GM21423 (cell line): ENCODE measurements at regions not wholly inside any gene's neighbourhood (a gene's known extent, or its start where the extent isn't known, plus 50 kb on each side); places are given as distances from the start of the nearest gene placed in this dataset.

ENCODE experiments used
- ATAC-seq: cut with Tn5 transposase; IDR thresholded peaks from one replicate; pipeline ENCODE4 v1.9.1; 2021; ENCODE audit warnings: mild to moderate bottlenecking, moderate library complexity; ENCODE audit not compliant: unreplicated experiment

GRCh38 chr13:34430294-34430693 is 511.8 kb upstream of the NBEA start:
- no peak for ATAC-seq

- no peak for ATAC-seq
Observed at GRCh38 chr13:34431827-34432581, 510.1 kb upstream of the NBEA start.

DNA sequence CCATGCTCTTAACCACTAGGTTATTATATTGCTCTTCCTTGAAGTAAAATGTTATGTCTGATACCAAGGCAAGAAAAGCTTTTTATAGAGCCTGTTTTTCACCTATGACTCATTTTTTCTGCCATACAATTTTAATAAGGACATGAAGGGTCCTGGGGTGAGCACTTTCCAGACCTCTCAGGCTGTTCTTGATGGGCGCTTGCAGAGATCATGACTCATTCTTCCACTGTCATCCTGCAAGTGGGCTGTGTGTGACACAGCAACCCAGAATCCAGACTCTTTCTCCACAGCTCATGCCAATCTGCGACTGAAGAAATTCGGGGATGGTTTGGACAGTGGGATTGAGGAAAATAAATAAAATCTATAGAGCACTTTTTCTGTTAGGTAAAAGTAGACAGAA is 506.7 kb upstream of the NBEA start:
- ATAC-seq = no peak

DNA sequence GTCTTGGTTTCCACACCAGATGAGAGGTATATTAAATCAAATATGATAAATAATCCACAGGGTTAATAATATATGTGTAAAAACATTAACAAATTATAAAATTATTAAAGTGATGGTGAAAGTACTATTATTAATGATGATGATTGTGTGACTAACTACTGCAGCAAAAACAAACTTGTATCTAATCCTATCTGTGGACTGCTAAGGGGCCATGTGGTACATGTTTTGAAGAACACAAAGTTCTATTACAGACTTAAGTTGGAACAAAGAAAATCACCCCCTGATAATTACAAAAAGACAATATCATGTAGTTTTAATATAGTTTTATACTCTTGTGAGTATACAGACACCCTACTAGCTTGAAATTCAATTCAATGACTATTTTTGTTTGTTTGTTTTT is 504.2 kb upstream of the NBEA start:
- ATAC-seq = no peak

DNA sequence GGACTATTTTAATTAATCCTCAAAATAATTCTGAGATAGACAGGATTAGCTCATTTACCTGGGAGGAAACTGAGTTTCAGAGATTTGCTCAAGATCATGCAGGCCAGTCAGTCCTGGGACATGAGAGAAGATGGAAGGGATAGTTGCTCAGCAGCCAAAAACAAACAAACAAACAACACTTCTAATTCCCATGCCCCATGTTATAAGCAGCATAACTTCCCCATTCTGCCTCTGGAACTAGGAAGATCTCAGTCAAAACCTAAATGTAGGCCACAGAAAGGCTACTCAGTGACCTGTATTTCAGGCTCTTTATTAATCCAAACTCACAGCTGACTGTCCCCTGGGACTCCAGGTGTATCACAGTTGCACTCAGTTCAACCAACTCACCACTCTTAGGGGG is 489.2 kb upstream of the NBEA start:
- ATAC-seq = no peak

DNA sequence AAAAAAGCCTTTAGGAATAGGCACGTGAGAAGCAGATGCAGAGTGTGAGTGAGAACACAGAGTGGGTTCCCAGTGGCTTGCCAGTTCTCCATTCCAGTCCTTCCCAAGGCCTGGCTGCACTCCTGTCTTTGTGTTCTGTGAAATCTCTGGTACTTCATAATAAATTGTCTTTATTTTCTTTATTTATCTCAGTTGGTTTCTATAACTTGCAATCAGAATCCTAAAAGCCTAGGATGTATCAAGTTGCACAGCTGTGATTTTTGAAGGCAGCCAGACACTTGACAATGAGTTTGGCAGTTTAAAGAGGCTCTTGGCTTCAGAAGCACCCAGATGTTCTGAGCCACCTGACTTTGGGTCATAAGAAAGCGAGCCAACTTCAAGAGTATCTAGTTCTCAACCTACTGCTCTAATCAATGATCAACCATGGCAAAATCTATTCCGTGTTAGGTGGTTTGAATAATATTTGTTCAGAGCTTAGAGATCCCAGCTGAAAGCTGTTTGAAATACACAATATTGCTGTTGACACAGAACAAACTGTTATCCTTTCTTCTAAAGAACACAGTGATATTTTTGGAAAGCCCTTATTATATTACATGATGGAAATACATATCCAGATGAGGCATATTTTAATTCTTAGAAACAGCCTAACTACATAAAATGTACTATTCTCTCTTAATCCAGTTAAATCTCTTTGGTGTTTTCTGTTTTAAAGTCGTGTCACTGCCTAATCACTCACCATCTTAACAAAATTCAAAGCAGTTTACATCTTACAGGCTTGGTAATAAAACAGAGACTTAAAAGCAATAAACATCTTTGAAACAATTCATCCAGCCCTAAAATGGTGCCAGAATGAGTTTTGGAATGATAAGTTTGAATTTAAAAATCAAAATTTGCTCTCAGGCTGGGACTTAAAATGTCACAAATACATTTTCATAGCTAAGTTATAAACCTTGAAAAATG is 483.0 kb upstream of the NBEA start:
- ATAC-seq = no peak

DNA sequence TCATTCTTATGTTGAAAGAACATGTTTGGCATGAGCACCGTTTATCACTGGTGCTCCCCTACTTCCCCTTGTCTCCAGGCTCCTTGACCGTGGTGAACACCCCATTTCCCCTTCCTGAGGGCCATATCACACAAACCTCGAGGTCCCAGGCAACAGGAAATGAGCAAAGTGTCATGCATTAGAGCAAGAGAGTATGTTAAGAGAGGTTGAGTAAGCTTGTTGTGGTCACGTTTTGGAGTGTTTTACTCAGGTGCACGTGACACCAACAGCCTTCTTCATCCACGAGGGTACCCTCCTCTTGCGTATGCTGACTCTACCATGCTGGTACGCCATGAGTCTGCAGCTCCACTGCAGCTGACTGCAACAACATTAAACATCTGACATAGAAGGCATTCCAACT is 482.2 kb upstream of the NBEA start:
- no peak for ATAC-seq

GRCh38 chr13:34462843-34463242 is 479.2 kb upstream of the NBEA start:
- no peak for ATAC-seq

DNA sequence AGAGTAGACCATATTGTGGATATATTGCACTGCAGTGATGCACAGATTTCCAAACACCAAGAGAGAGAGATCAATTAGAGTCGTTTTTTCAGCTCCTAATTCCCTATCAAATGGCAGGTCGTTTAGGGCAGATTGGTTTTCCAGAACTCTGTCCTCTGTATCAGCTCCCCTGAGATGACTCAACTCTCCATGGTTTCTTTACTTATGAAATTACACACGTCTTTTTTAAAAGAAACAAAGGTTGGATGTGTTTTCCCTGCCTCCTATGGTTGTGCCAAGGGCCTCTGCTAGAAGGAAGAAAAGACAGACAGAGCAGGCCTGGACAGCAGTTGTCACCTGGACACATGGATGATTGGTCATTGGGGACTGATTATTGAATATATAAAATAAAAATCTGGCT is 478.1 kb upstream of the NBEA start:
- ATAC-seq = no peak

DNA sequence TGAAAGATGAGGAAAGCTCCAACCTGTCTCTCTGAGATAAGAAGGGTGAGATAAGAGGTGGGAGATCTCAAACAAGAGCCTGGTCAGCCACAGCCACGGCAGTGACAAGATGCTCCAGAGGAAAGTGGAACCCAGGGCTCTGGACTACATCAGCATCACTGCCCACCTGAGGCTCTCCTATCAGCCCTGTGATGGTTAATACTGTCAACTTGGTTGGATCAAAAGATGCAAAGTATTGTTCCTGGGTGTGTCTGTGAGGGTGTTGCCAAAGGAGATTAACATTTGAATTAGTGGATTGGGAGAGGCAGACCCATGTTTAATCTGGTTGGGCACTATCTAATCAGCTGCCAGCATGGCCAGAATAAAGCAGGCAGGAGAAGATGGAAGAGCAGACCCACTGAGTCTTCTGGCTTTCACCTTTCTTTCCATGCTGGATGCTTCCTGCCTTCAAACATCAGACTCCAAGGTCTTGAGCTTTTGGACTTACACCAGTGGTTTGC is 476.6 kb upstream of the NBEA start:
- no peak for ATAC-seq

GRCh38 chr13:34466301-34466700 is 475.8 kb upstream of the NBEA start:
- ATAC-seq = no peak

DNA sequence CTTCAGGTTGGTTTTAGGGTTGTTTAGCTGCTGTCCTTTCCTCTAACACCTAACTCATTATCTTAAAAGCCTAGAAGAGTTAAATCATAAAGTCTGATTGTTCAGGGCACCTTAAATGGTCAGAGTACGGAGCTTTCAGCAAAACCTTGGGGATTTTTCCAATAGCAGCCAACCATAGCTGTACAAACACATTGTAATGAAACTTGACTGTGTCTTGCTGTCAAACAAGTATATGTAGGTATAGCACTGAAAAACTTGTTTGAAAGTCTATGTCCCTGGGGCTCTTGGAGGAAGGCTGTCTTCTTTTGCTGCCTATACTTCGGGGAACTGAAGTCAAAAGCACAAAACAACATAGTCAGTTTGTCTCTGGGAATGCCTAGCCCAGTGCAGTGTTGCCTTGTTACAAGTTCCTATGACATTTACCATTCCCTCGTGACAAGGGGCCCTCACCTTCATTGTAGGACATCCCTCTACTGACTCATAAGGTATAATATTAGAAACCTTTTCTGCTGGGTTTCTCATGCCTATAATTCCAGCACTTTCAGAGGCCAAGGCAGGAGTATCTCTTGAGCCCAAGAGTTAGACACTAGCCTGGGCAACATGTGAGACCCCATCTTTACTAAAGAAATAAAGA is 474.5 kb upstream of the NBEA start:
- ATAC-seq = no peak

DNA sequence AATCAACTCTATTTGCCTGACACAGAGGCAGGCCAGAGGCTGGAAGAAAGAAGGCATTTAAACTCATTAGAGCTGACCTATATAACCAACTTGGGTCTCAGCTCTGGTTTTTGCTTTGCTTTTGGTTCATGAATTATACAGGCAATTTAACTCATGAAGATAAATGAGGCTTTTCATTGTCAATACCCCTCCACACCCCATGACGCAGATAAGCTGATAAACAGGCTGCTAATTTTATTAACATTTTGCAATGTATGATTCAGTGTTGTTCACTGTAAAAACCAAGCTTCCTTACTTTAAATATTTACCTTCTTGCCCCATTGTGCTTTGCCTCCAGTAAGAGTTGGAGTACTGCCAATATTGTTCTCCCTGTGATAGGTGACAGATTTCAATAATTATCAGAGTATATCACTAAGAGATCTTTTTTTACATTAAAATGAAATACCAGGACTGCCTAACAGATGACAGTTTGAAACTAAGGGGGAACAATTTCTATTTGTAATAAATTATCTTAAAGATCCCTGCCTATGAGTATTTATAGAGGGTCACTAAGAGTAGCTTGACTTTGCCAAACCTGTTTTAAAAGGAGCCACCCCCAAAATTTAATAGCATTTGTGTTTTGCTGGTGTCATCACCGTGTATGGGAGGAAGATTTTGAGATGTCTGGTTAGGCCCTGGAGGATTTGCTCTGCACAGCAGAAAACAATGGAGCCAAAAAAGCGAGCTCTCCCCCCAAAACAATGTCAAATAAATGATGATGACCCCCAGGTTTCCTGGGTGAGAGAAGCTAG is 472.7 kb upstream of the NBEA start:
- no peak for ATAC-seq

- ATAC-seq = no peak
Observed at GRCh38 chr13:34474187-34474868, 467.7 kb upstream of the NBEA start.

- ATAC-seq = no peak
Observed at GRCh38 chr13:34478376-34478775, 463.7 kb upstream of the NBEA start.

GRCh38 chr13:34502011-34502410 is 440.1 kb upstream of the NBEA start:
- ATAC-seq = no peak

DNA sequence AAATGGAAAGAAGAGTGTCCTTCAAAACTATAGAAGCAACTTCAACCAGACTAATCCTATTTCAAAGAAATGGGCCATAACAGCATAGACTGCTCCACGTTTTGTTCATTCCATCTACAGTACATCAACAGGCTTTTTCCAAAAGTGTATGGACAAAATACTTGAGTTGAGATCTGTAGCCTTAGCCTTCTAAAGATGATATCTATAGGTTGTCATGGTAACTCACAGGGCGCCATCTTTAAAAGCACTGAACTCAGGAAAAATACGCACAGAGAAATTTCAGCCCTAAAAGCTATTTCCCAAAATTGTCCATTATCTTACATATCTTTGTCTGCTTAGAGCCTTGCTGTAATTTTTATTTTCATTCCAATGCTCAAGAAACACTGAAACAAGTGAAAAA is 439.4 kb upstream of the NBEA start:
- no peak for ATAC-seq

GRCh38 chr13:34506796-34507195 is 435.3 kb upstream of the NBEA start:
- no peak for ATAC-seq

GRCh38 chr13:34507630-34508029 is 434.4 kb upstream of the NBEA start:
- ATAC-seq = no peak

DNA sequence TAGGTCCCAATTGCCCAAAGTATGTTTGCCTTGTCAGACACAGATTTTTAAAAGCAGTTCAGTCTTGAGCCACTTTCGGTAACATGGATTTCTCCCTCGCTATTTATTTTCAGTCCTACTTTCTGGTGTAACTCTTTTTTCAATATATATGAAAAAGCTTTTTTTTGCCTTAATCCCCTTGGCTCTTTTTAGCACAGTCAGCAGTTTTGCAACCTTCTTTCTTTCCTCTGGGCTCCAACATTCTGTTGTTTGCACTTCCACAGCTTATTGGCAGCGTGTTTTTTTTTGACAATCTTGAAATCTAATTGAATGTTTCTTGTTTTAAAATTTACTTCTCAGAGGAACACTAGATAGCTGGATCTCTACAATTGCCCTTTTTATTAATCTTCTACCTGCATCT is 429.3 kb upstream of the NBEA start:
- ATAC-seq = no peak
